ENCODE measurements at regions not wholly inside any gene's neighbourhood (a gene's known extent, or its start where the extent isn't known, plus 50 kb on each side); places are given as distances from the start of the nearest gene placed in this dataset.

- DNase-seq (ENCODE audit: low read depth), result no peak
- no peak overlapping the region for H3K4me3 ChIP-seq (replicated peaks; ENCODE audit: low read depth, low read length)
- TF ChIP-seq CTCF (IDR thresholded peaks at IDR 0.05; ENCODE audit: low read length, missing control alignments), result no peak
These were observed 91.9 kb upstream of the CXCR4 start for GRCh38 chr2:136209561-136210454.

- no peak overlapping the region for H3K4me3 ChIP-seq (replicated peaks; ENCODE audit: low read depth, low read length)
- DNase-seq (ENCODE audit: low read depth), result no peak
- no peak for TF ChIP-seq CTCF (IDR thresholded peaks at IDR 0.05; ENCODE audit: low read length, missing control alignments)
These were observed 90.9 kb upstream of the CXCR4 start for GRCh38 chr2:136208682-136209420.

- no peak for TF ChIP-seq CTCF (IDR thresholded peaks at IDR 0.05; ENCODE audit: low read length, missing control alignments)
- no peak for DNase-seq (ENCODE audit: low read depth)
These were observed 89.7 kb upstream of the CXCR4 start for GRCh38 chr2:136207665-136208064.

GRCh38 chr2:136207030-136207623 is 89.2 kb upstream of the CXCR4 start:
- no peak for TF ChIP-seq CTCF (IDR thresholded peaks at IDR 0.05; ENCODE audit: low read length, missing control alignments)
- no peak for DNase-seq (ENCODE audit: low read depth)

More at GRCh38 chr2:136207665-136208064, 89.7 kb upstream of the CXCR4 start:
- H3K4me3 ChIP-seq (replicated peaks; ENCODE audit: low read depth, low read length), result no peak overlapping the region

GRCh38 chr2:136206613-136207012 is 88.7 kb upstream of the CXCR4 start:
- no peak for DNase-seq (ENCODE audit: low read depth)
- no peak overlapping the region for H3K4me3 ChIP-seq (replicated peaks; ENCODE audit: low read depth, low read length)
- no peak for TF ChIP-seq CTCF (IDR thresholded peaks at IDR 0.05; ENCODE audit: low read length, missing control alignments)

More at GRCh38 chr2:136207030-136207623, 89.2 kb upstream of the CXCR4 start:
- no peak overlapping the region for H3K4me3 ChIP-seq (replicated peaks; ENCODE audit: low read depth, low read length)

- TF ChIP-seq CTCF (IDR thresholded peaks at IDR 0.05; ENCODE audit: low read length, missing control alignments), result no peak
- H3K4me3 ChIP-seq (replicated peaks; ENCODE audit: low read depth, low read length), result no peak overlapping the region
- no peak for DNase-seq (ENCODE audit: low read depth)
These were observed 87.7 kb upstream of the CXCR4 start for GRCh38 chr2:136205615-136206014.
